ENCODE measurements at regions not wholly inside any gene's neighbourhood (a gene's known extent, or its start where the extent isn't known, plus 50 kb on each side); places are given as distances from the start of the nearest gene placed in this dataset.

- TF ChIP-seq POLR2A (IDR thresholded peaks at IDR 0.05), result no peak
- no peak for TF ChIP-seq CTCF (IDR thresholded peaks at IDR 0.05)
Observed at GRCh38 chr2:120430957-120431356, 85.0 kb downstream of the INHBB start.
